ENCODE measurements at regions not wholly inside any gene's neighbourhood (a gene's known extent, or its start where the extent isn't known, plus 50 kb on each side); places are given as distances from the start of the nearest gene placed in this dataset.

- TF ChIP-seq, protein P1, sequence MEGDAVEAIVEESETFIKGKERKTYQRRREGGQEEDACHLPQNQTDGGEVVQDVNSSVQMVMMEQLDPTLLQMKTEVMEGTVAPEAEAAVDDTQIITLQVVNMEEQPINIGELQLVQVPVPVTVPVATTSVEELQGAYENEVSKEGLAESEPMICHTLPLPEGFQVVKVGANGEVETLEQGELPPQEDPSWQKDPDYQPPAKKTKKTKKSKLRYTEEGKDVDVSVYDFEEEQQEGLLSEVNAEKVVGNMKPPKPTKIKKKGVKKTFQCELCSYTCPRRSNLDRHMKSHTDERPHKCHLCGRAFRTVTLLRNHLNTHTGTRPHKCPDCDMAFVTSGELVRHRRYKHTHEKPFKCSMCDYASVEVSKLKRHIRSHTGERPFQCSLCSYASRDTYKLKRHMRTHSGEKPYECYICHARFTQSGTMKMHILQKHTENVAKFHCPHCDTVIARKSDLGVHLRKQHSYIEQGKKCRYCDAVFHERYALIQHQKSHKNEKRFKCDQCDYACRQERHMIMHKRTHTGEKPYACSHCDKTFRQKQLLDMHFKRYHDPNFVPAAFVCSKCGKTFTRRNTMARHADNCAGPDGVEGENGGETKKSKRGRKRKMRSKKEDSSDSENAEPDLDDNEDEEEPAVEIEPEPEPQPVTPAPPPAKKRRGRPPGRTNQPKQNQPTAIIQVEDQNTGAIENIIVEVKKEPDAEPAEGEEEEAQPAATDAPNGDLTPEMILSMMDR (IDR thresholded peaks at IDR 0.05): no peak
Observed at GRCh38 chr13:88188986-88189385, 517.8 kb downstream of the SLITRK5 start.

DNA sequence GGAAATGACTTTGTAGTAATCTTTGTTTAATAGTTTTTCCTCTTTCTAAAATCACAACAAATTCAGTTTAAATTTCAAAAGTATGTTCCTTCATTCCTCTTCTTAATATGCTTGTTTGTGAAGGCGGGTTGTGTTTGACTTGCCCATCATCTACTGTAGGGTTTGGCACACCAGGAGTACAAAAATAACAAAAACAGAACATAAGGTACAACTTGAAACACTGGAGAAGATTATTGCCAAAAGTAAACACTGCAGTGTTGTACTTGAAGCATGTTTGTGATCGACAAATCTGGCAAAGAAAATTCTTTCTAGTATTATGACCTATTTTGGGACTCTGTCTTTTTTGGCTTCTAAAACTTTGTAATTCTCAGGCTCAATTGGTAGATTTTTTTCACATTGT lies 518.6 kb downstream of the SLITRK5 start:
- Histone ChIP-seq H3K9ac (no peak overlapping the region), H3K4me3 (ENCODE audit: low read depth, low read length) (no peak overlapping the region), H3K4me1 (no peaks in the 10 kb centered on the region), H3K27me3 (ENCODE audit: control insufficient read depth, insufficient read depth, low read length) (no peaks in the 10 kb centered on the region), H3K36me3 (ENCODE audit: control insufficient read depth, insufficient read depth, low read length) (no peaks in the 10 kb centered on the region), H2AFZ (no peak overlapping the region), H3K79me2 (no peaks in the 10 kb centered on the region), H3K4me2 (ENCODE audit: low read length) (no peak overlapping the region), H3K27ac (no peak overlapping the region), H3K9me3 (ENCODE audit: control insufficient read depth, low read length) (no peaks in the 10 kb centered on the region)
- TF ChIP-seq, protein P1 (IDR thresholded peaks at IDR 0.05): no peak

More at GRCh38 chr13:88188986-88189385, 517.8 kb downstream of the SLITRK5 start:
- Histone ChIP-seq H3K9ac (no peak overlapping the region), H3K27me3 (ENCODE audit: control insufficient read depth, insufficient read depth, low read length) (no peaks in the 10 kb centered on the region), H2AFZ (no peak overlapping the region), H3K79me2 (no peaks in the 10 kb centered on the region), H3K27ac (no peak overlapping the region), H3K9me3 (ENCODE audit: control insufficient read depth, low read length) (no peaks in the 10 kb centered on the region), H3K36me3 (ENCODE audit: control insufficient read depth, insufficient read depth, low read length) (no peaks in the 10 kb centered on the region), H3K4me3 (ENCODE audit: low read depth, low read length) (no peak overlapping the region), H3K4me1 (no peaks in the 10 kb centered on the region), H3K4me2 (ENCODE audit: low read length) (no peak overlapping the region)

GRCh38 chr13:88196106-88196505 lies 524.9 kb downstream of the SLITRK5 start:
- H2AFZ ChIP-seq: no peak overlapping the region
- no peak overlapping the region for H3K4me2 ChIP-seq (ENCODE audit: low read length)
- H3K27me3 ChIP-seq (ENCODE audit: control insufficient read depth, insufficient read depth, low read length): no peaks in the 10 kb centered on the region
- no peaks in the 10 kb centered on the region for H3K79me2 ChIP-seq
- H3K9me3 ChIP-seq (ENCODE audit: control insufficient read depth, low read length): no peaks in the 10 kb centered on the region
- TF ChIP-seq, protein P1 (IDR thresholded peaks at IDR 0.05): no peak
- no peak overlapping the region for H3K4me3 ChIP-seq (ENCODE audit: low read depth, low read length)
- no peak overlapping the region for H3K9ac ChIP-seq
- no peak overlapping the region for H3K27ac ChIP-seq
- no peaks in the 10 kb centered on the region for H3K36me3 ChIP-seq (ENCODE audit: control insufficient read depth, insufficient read depth, low read length)
- no peaks in the 10 kb centered on the region for H3K4me1 ChIP-seq

DNA sequence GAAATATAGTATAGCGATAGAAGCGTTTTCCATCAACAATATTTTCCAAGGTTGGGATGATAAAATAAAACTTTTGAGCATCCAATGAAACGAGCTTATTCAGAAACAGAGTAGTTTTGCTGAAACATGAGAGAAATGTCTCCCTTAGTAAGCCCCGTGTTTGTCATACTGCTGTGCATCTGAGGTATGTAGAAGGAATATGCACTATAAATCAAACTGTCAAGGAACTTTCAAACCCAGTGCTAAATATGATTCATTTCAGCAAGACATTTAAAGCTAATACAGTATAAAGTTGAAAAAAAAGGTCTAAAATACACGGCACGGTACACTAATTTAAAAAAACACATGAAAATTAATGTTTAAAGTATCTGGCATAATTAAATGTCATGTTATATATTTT lies 546.2 kb downstream of the SLITRK5 start:
- H3K79me2 ChIP-seq: no peaks in the 10 kb centered on the region
- H3K27ac ChIP-seq: no peak overlapping the region
- no peaks in the 10 kb centered on the region for H3K27me3 ChIP-seq (ENCODE audit: control insufficient read depth, insufficient read depth, low read length)
- no peak overlapping the region for H3K9ac ChIP-seq
- H3K4me2 ChIP-seq (ENCODE audit: low read length): no peak overlapping the region
- TF ChIP-seq, protein P1 (IDR thresholded peaks at IDR 0.05): no peak
- no peaks in the 10 kb centered on the region for H3K9me3 ChIP-seq (ENCODE audit: control insufficient read depth, low read length)
- H3K4me1 ChIP-seq: no peaks in the 10 kb centered on the region
- no peaks in the 10 kb centered on the region for H3K36me3 ChIP-seq (ENCODE audit: control insufficient read depth, insufficient read depth, low read length)
- H3K4me3 ChIP-seq (ENCODE audit: low read depth, low read length): no peak overlapping the region
- no peak overlapping the region for H2AFZ ChIP-seq

- no peak overlapping the region for H3K4me3 ChIP-seq (ENCODE audit: low read depth, low read length)
- no peaks in the 10 kb centered on the region for H3K9me3 ChIP-seq (ENCODE audit: control insufficient read depth, low read length)
- no peaks in the 10 kb centered on the region for H3K36me3 ChIP-seq (ENCODE audit: control insufficient read depth, insufficient read depth, low read length)
- TF ChIP-seq, protein P1 (IDR thresholded peaks at IDR 0.05): no peak
- no peaks in the 10 kb centered on the region for H3K79me2 ChIP-seq
- H3K9ac ChIP-seq: no peak overlapping the region
- no peaks in the 10 kb centered on the region for H3K27me3 ChIP-seq (ENCODE audit: control insufficient read depth, insufficient read depth, low read length)
- H2AFZ ChIP-seq: no peak overlapping the region
- no peaks in the 10 kb centered on the region for H3K4me1 ChIP-seq
- no peak overlapping the region for H3K27ac ChIP-seq
- H3K4me2 ChIP-seq (ENCODE audit: low read length): no peak overlapping the region
Observed at GRCh38 chr13:88217883-88218282, 546.7 kb downstream of the SLITRK5 start.

Measured in parathyroid adenoma (tissue), 2 donors.